NOMO-1 treated with DMSO at 0.1 percent for 48 hours (cell line): ENCODE measurements at regions not wholly inside any gene's neighbourhood (a gene's known extent, or its start where the extent isn't known, plus 50 kb on each side); places are given as distances from the start of the nearest gene placed in this dataset.
"Not testable (repeated sequence)": the region's sequence is repeated elsewhere in the genome, so short reads cannot be mapped to it uniquely, and the experiment has no call there.

ENCODE experiments used
- DNase-seq: peaks from one replicate; lab custom pipeline; 2025; ENCODE audit not compliant: unreplicated experiment; lab: John Stamatoyannopoulos, UW

GRCh38 chrX:122625821-122626220, 558.3 kb upstream of the GRIA3 start:
- DNase-seq = no peak

DNA sequence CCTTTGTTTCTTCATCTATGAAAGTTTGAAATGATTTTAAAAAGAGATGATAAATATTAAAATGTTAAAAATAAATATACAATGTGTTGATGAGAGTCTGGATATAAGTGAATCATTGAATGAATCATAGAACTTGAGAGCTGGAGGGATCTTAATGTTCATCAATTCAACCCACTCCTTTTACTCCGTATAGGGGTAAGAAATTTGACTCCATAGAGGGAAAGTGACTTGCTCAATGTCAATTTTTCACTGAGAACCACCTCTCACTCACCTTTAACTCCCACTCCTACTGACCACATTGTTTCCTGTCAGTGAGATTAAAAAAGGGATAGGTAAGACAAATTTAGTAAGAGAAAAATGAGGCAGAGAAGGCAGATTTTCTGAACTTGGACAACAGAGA, 557.2 kb upstream of the GRIA3 start:
- DNase-seq = no peak

GRCh38 chrX:122641136-122641535, 542.9 kb upstream of the GRIA3 start:
- DNase-seq = no peak

DNA sequence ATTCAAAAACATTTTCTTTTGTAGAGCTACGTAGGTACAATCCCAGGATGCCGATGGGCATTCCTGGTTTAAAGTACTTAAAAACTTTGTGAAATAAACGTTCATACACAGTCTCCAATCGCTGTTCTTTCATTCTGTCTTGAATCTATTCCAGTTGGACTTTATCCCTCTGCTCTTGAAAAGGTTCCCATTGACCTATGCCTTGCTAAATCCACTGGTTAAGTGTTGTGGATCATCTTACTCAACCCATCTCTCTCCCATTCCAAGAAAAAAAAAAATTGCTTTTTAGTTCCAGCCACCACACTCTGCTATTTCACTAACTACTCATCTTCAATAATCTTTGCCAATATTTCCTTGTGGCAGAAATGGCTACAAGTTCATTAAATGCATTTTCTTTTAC, 542.3 kb upstream of the GRIA3 start:
- DNase-seq = no peak

- DNase-seq = not testable (repeated sequence)
Observed at GRCh38 chrX:122655256-122655655, 528.8 kb upstream of the GRIA3 start.

- DNase-seq = no peak
Observed at GRCh38 chrX:122666601-122667000, 517.5 kb upstream of the GRIA3 start.

- DNase-seq = no peak
Observed at GRCh38 chrX:122667667-122668066, 516.4 kb upstream of the GRIA3 start.

GRCh38 chrX:122703762-122704161, 480.3 kb upstream of the GRIA3 start:
- DNase-seq = no peak

GRCh38 chrX:122739770-122740169, 444.3 kb upstream of the GRIA3 start:
- DNase-seq = no peak

- DNase-seq = no peak
Observed at GRCh38 chrX:122770581-122770980, 413.5 kb upstream of the GRIA3 start.

GRCh38 chrX:122771933-122772332, 412.1 kb upstream of the GRIA3 start:
- no peak for DNase-seq

DNA sequence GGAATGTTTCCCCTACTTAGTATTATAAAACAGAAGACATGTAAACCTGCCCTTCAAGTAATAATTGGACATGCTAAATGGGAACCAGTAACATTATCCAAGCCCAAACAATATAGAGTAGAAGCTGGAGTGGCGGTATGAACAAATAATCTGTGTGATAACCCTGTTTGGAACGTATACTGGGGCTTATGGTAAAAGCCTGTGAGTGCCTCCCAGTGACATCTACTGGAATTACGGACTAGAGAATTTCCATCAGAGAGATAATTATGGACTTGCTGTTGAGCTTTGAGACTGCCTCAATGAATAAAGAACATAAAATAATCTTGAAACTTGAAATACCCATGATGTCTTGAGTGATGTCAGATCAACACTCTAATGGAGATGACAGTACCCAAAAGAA, 406.3 kb upstream of the GRIA3 start:
- no peak for DNase-seq

- DNase-seq = no peak
Observed at GRCh38 chrX:122783918-122784317, 400.2 kb upstream of the GRIA3 start.

GRCh38 chrX:122787231-122787630, 396.8 kb upstream of the GRIA3 start:
- no peak for DNase-seq

DNA sequence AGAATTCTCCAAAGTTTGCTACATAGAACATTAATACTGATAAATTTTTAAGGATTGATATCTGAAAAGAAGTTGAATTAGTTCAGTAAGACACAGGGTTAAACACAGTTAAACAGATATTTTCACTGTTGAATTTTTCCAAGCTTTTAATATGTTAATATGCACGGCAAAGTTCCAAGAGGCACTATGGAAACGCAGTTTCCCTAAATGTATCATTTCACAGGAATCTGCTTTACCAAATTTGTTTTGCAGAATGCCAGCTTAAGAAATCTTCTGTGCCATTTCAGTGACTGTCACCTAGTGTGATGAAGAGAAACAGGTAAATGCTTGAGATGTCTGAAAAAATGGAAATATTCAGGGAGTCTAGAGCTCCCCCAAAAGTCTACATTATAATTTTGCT, 395.9 kb upstream of the GRIA3 start:
- no peak for DNase-seq

DNA sequence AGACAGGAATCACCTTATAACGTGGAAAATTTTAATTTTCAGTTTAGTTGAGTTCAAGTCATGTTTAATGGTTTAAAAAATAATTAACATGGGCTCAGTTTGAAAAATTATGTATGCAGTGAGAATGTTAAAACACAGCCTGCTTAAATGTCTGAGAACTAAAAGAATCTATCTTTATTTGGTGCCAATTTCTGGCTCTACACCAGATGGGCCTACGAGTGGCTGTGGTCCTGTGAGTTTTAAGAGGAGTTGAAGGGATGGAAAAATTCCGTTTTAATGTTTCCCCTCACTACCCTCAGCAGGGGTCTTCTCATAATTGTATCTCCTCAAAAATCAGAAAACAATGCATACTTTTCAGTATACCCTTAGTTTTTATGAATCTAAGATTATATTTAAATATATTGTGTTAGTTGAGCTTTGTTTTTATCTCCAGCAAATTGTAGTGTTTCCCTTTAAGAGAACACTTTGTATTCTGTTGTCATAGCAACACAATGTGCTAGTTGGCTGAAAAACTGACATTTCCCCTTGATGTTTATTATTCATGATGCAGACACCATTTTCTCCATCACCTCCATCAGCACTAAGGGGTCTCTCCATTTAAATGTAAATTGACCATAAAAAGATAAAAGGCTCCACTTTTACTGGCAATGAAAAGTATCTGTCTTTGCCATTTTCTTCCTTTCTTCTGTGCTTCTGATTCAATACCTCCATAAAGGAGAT, 393.5 kb upstream of the GRIA3 start:
- no peak for DNase-seq

DNA sequence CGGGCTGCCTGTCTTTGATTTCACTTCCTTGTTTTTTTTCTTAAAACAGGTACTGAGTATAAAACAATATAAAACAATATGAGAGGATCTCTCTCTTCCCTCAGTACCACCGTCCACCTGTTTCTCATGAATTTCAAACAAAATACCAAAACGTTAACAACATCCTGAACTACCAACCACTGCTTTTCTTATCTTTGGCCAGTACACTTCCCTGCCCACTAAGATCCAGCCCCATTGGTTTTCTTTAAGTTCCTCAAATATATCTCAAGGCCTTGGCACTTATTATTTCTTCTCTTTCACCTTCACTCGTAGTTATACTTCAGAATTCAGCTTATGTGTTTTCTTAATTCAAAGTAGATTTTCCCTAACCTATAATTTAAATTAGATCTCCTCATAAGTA, 370.2 kb upstream of the GRIA3 start:
- DNase-seq = no peak

GRCh38 chrX:122816288-122816687, 367.8 kb upstream of the GRIA3 start:
- no peak for DNase-seq

- DNase-seq = no peak
Observed at GRCh38 chrX:122817321-122817955, 366.6 kb upstream of the GRIA3 start.

GRCh38 chrX:122818068-122818467, 366.0 kb upstream of the GRIA3 start:
- DNase-seq = no peak

GRCh38 chrX:122833230-122833629, 350.8 kb upstream of the GRIA3 start:
- no peak for DNase-seq

DNA sequence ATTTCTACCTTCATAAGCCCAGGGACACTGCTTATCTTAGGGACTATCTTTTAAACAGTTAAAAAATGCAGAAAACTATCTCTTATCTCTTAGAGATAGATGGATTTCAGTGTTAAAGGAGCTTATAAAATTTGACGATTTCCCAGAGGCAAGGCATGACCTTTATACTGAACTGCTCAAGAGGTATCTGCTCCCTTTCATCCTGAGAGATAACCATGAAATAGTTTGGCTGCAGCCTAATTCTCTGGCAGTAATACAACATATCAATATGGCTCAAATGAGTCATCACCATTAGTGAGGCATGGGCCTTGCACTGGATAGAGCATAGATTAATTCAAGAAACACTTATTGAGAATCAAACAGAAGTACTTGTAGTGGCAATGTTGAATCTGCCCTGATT, 348.2 kb upstream of the GRIA3 start:
- no peak for DNase-seq

GRCh38 chrX:122850326-122850725, 333.8 kb upstream of the GRIA3 start:
- DNase-seq = no peak
